HepG2 (cell line): ENCODE measurements at regions not wholly inside any gene's neighbourhood (a gene's known extent, or its start where the extent isn't known, plus 50 kb on each side); places are given as distances from the start of the nearest gene placed in this dataset.

Experiments
- GABPA ChIP-seq, 2 experiments: IDR thresholded peaks; 2 replicates each; pipeline ENCODE4 v1.6.1; 2011 to 2016; ENCODE audit warnings: low read depth in 2 of 2, low read length in 1 of 2, missing biosample characterization in 1 of 2, missing genetic modification characterization in 1 of 2
- KDM2A ChIP-seq: sonication (generic); formaldehyde crosslinking; IDR thresholded peaks from 2 replicates; pipeline ENCODE4 v1.4.0; 2020; ENCODE audit warnings: low read depth, missing genetic modification reagents, borderline replicate concordance
- RELA ChIP-seq: sonication (generic); formaldehyde crosslinking; IDR thresholded peaks from 2 replicates; pipeline ENCODE4 v1.4.0; 2020; ENCODE audit warnings: missing genetic modification reagents
- TF ChIP-seq, protein P1 (sequence below): sonication (generic); formaldehyde crosslinking; IDR thresholded peaks from 2 replicates; pipeline ENCODE4 v1.4.0; 2020; ENCODE audit warnings: mild to moderate bottlenecking, missing genetic modification reagents

DNA sequence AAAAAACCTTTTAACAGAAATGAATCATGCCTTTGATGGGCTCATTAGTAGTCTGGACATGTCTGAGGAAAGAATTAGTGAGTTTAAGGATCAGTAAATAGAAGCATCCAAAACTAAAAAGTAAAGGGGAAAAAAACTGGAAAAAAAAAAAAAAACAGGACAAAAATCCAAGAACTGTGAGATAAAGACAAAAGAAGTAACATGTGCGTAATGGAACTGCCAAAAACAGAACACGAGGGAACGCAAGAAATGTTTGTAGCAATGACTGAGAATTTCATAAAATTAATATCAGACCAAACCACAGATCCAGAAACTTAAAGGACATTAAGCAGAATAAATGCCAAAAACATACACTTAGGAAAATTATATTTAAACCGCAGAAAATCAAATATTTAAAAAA lies 77.4 kb downstream of the MS4A13 start:
- TF ChIP-seq GABPA (IDR thresholded peaks at IDR 0.05; ENCODE audit: low read depth, low read length) (no peak), GABPA (CRISPR knock-in tag; IDR thresholded peaks at IDR 0.05; ENCODE audit: low read depth) (no peak), RELA (CRISPR knock-in tag) (no peak), KDM2A (CRISPR knock-in tag) (no peak)
- TF ChIP-seq, protein P1, sequence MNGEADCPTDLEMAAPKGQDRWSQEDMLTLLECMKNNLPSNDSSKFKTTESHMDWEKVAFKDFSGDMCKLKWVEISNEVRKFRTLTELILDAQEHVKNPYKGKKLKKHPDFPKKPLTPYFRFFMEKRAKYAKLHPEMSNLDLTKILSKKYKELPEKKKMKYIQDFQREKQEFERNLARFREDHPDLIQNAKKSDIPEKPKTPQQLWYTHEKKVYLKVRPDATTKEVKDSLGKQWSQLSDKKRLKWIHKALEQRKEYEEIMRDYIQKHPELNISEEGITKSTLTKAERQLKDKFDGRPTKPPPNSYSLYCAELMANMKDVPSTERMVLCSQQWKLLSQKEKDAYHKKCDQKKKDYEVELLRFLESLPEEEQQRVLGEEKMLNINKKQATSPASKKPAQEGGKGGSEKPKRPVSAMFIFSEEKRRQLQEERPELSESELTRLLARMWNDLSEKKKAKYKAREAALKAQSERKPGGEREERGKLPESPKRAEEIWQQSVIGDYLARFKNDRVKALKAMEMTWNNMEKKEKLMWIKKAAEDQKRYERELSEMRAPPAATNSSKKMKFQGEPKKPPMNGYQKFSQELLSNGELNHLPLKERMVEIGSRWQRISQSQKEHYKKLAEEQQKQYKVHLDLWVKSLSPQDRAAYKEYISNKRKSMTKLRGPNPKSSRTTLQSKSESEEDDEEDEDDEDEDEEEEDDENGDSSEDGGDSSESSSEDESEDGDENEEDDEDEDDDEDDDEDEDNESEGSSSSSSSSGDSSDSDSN (CRISPR knock-in tag): no peak
